ENCODE measurements at regions not wholly inside any gene's neighbourhood (a gene's known extent, or its start where the extent isn't known, plus 50 kb on each side); places are given as distances from the start of the nearest gene placed in this dataset.
"Not testable (repeated sequence)": the region's sequence is repeated elsewhere in the genome, so short reads cannot be mapped to it uniquely, and the experiment has no call there.

GRCh38 chr13:60836821-60837220 is 439.8 kb downstream of the TDRD3 start:
- TF ChIP-seq POLR2A (IDR thresholded peaks at IDR 0.05) = no peak
- no peak for TF ChIP-seq CTCF (IDR thresholded peaks at IDR 0.05)
- DNase-seq (ENCODE audit: low spot score in 2 of 2) = no peak
- intact Hi-C loops (cut with DNase I; ENCODE audit: low total_unique reads) = no loop called here
- no peak overlapping the region for H3K4me3 ChIP-seq (ENCODE audit: low read depth, poor library complexity, severe bottlenecking)
- 49 to 60% methylated on average over 4 of the region's 4 CpGs for WGBS, 2 donors

DNA sequence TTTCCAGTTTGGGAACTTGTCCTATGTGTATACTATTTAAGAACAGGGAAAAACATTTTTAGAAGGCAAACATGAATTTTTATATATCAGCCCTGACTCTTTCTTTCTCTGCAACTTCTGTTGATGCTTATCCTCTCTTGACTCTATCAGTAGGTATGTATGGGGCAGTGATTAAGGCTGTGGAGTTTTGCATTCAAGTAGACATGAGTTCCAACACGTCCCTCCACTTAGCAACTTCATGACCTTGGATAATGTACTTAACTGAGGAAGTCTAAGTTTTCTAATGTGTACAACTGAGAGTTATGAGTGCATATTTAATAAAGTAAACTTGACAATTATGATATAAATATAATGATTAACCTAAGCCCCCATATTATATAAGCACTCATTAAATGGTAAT is 414.6 kb downstream of the TDRD3 start:
- intact Hi-C loops (cut with DNase I; ENCODE audit: low total_unique reads) = no loop called here
- no peak for DNase-seq (ENCODE audit: low spot score in 2 of 2)
- 67 to 71% methylated on average over 1 of the region's 1 CpG for WGBS, 2 donors
- TF ChIP-seq POLR2A (IDR thresholded peaks at IDR 0.05) (no peak), CTCF (IDR thresholded peaks at IDR 0.05) (no peak)
- H3K4me3 ChIP-seq (ENCODE audit: low read depth, poor library complexity, severe bottlenecking) = no peak overlapping the region

GRCh38 chr13:60805640-60806039 is 408.6 kb downstream of the TDRD3 start:
- WGBS, 2 donors = 80 to 93% methylated on average over 13 of the region's 13 CpGs
- H3K4me3 ChIP-seq (ENCODE audit: low read depth, poor library complexity, severe bottlenecking); intact Hi-C loops (cut with DNase I; ENCODE audit: low total_unique reads); DNase-seq (ENCODE audit: low spot score in 2 of 2): not testable (repeated sequence)

DNA sequence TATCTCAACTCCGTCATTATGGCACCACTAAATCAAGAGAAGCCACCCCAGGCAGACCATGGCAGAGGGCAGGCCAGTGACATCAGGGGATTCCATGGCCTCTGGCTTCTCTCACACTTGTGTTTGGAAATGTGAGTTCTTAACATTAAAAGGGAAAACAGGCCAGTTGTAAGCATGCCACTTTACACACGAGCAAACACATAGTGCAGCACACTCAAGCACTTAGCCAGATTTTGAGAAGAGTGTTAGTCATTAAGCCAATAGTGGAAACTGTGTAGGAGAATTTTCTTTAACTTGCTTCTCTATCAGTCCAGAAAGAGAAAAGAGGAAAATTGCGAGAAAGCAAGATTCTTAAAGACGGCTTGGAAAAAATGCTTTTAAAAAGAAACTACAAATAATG is 401.5 kb downstream of the TDRD3 start:
- TF ChIP-seq CTCF (IDR thresholded peaks at IDR 0.05) (no peak), POLR2A (IDR thresholded peaks at IDR 0.05) (no peak)
- no peak for DNase-seq (ENCODE audit: low spot score in 2 of 2)
- intact Hi-C loops (cut with DNase I; ENCODE audit: low total_unique reads) = no loop called here
- H3K4me3 ChIP-seq (ENCODE audit: low read depth, poor library complexity, severe bottlenecking) = no peak overlapping the region
- WGBS, 2 donors = 74 to 81% methylated on average over 4 of the region's 4 CpGs

DNA sequence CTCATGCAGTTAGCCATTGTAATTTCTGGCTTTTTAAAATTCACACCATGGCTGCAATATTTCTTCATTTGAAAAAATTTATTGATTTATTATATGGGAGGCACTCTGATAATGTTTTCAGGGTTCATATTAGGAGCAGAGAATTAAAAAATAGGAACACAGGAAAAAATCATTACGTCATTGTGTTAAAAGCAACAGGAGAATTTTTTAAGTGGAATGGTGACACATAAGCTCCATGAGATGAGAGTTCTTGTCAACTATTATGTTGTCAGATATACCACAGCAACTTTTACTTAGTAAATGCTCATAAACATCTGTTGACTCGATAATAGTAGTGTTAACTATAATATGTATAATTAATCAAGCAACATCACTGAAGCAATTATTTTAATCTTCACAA is 400.1 kb downstream of the TDRD3 start:
- 80 to 91% methylated on average over 2 of the region's 2 CpGs for whole genome bisulfite sequencing, 2 donors
- no peak overlapping the region for H3K4me3 ChIP-seq (ENCODE audit: low read depth, poor library complexity, severe bottlenecking)
- no peak for TF ChIP-seq CTCF (IDR thresholded peaks at IDR 0.05)
- intact Hi-C loops (cut with DNase I; ENCODE audit: low total_unique reads) = no loop called here
- DNase-seq (ENCODE audit: low spot score in 2 of 2) = no peak

DNA sequence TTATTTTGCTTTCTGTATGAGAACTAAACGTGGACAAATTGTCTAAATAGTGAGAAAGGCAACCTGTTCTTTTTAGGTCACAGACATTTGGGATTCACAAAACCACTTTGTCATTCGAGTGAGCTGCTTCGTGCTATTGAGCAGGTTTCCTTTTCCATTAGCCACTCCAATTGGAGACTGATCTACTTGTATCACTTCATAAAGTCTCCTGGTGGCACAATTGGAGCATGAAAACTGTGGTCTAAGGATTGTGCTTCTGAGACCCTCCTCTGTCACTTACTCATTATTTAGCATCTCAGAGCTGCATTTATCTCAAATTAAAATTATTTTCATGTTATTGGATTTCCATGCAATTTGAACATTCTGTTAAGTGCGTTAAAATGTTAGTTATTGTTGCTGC is 397.7 kb downstream of the TDRD3 start:
- DNase-seq (ENCODE audit: low spot score in 2 of 2) = no peak
- no peak overlapping the region for H3K4me3 ChIP-seq (ENCODE audit: low read depth, poor library complexity, severe bottlenecking)
- intact Hi-C loops (cut with DNase I; ENCODE audit: low total_unique reads) = no loop called here
- WGBS, 2 donors = 77 to 80% methylated on average over 4 of the region's 4 CpGs
- TF ChIP-seq CTCF (IDR thresholded peaks at IDR 0.05) (no peak), POLR2A (IDR thresholded peaks at IDR 0.05) (no peak)
